RPMI7951 (cell line): ENCODE measurements at regions not wholly inside any gene's neighbourhood (a gene's known extent, or its start where the extent isn't known, plus 50 kb on each side); places are given as distances from the start of the nearest gene placed in this dataset.
"Not testable (repeated sequence)": the region's sequence is repeated elsewhere in the genome, so short reads cannot be mapped to it uniquely, and the experiment has no call there.

ENCODE experiments used
- DNase-seq: peaks from one replicate; pipeline ENCODE4 v3.0.0-alpha.2; 2012; ENCODE audit warnings: low read depth

DNA sequence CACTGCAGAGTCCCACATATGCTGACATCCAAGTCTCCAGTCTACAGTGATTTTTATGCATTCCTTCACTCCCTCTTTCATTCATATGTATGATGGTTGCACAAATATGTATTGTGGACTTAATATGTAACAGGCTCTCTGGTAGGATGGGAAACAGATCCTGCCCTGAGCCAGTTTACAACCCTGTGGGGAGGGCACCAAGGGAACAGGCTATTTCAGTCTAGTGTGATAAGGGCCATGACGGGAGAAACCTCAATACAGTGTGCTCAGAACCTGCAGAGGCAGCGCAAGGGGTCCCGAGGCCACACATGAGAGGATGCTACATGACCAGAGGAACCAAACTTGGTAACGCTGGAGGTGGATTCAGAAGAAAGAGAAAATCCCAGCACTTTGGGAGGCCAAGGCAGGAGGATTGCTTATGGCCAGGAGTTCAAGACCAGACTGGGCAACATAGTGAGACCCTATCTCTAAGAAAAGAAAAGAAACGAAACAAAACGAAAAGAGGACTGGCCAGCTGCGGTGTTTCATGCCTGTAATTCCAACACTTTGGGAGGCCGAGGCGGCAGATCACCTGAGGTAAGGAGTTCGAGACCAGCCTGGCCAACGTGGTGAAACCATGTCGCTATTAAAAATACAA lies 249.8 kb upstream of the JARID2 start:
- DNase-seq, result no peak

DNA sequence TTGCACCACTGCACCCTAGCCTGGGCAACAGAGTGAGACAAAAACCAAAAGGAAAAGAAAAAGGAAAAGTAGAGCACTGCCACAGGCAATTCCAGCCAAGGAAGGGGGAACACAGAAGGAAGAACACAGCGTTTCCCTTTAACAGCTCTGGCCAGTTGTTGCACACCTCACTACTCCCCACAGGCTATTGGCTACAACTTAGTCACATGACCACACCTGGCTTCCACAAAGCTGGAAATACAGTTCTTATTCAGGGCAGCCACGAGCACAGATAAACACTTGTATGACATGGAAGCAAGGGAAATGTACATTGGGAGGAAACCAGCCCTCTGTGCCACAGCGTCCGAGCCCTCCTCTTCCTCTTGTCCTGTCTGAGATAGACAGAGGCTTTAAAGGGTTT lies 249.0 kb upstream of the JARID2 start:
- no peak for DNase-seq

DNA sequence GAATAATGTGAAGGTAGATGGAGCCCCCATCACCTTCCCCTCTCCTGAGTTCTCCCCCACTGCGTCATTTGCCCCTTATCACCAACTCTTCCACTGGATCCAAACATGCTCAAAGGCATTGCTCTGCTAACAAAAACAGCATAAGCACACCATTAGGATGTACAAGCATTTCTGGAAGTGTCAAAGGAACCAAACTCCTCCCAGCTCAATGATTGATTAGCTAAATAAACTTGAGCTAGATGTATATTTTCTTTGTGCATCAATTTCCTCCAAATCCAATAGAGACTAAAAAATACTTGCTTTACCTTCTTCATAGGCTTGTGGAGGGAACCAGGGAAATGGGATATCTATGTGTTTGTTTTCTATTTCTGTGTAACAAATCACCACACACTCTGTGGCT lies 248.4 kb upstream of the JARID2 start:
- DNase-seq, result no peak

GRCh38 chr6:14999106-14999505 lies 246.8 kb upstream of the JARID2 start:
- no peak for DNase-seq

- DNase-seq, result no peak
These were observed 244.5 kb upstream of the JARID2 start for GRCh38 chr6:15001326-15001910.

GRCh38 chr6:15008269-15008668 lies 237.6 kb upstream of the JARID2 start:
- DNase-seq, result no peak

DNA sequence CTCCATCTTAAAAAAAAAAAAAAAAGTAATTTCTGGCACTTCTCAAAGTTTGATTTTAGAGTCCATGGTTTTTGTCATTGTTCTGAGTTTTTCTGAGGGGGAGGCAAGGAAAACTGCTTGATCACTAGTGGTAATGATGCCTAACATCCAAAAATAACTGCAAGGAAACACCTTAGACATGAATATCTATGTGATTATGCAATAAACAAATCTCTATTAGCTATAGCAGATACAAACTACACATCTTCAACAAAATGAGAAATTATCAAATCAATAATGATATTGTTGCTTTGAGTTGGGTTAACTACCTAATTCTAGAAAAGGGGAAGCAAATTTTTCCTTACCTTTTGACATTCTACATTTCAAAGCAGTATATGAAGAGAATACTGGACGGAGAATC lies 230.9 kb upstream of the JARID2 start:
- no peak for DNase-seq

DNA sequence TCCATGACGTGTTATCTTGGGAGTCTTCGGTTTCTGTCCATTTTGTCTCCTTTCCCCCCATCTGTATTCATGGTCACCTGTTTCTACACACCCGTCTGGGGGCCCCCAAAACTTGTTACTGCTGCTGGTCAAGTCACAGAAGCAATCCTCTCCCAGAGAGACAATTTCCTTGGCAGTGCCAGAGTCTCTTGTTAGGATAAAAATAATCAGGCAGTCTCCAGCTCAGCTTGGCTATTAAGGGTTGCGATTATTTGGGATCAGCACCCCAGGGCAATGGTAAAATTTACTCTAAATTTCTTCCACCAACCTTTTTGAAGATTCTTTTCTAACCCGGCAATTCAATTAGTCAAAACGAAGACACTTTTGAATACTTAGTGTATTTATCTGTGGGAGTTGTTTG lies 229.1 kb upstream of the JARID2 start:
- no peak for DNase-seq

GRCh38 chr6:15017261-15017660 lies 228.6 kb upstream of the JARID2 start:
- DNase-seq, result peak; percentile 73

DNA sequence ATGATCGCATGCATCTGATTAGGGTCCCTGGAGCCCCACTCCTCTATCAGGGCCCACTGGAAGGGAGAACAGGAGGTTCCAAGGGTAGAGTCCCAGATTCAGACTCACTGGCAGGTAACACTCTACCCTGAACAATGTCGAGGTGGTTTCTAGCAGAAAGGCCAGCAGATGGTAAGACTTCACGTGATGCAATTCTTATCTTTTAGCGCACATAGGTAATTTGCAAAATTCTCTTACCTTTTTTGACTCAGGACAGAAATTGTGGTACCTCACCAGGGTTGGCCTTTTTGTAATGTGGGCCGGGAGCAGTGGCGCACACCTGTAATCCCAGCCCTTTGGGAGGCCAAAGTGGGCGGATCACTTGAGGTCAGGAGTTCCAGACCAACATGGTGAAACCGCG lies 228.1 kb upstream of the JARID2 start:
- DNase-seq, result no peak

DNA sequence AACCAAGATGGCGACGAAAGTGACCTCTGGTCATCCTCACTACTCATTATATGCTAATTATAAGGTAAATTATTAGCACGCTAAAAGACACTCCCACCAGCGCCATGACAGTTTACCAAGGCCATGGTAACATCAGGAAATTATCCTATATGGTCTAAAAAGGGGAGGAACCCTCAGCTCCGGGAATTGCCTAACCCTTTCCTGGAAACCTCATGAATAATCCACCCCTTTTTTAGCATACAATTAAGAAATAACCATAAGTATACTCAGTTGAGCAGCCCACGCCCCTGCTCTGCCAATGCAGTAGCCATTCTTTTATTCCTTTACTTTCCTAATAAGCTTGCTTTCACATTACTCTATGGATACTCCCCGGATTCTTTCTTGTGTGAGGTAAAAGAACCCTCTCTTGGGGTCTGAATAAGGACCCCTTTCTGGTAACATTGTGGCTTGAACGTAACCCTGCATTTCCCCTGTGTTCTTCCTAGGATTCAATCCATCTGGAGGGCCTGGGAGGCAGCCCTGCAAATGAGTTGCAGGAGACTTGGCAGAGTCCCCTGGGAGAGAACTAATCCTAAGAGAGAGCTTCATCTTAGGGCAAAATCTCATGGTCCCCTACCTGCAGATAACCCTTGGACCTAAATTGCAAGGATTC lies 225.6 kb upstream of the JARID2 start:
- no peak for DNase-seq

DNA sequence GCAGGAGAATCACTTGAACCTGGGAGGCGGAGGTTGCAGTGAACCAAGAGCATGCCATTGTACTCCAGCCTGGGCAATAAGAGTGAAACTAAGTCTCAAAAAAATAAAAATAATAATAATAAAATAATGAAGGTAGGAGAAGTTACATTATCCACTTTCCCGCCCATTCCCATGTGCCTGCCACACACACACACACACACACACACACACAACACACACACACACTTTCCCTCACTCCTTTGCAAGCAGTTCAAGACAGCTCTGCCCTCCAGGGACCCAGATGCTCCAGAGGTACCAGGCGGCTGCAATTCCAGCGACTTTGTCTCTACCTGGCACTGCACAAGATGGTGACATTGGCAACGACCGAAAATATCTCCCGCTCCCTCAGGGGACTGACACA lies 224.8 kb upstream of the JARID2 start:
- DNase-seq, result no peak

DNA sequence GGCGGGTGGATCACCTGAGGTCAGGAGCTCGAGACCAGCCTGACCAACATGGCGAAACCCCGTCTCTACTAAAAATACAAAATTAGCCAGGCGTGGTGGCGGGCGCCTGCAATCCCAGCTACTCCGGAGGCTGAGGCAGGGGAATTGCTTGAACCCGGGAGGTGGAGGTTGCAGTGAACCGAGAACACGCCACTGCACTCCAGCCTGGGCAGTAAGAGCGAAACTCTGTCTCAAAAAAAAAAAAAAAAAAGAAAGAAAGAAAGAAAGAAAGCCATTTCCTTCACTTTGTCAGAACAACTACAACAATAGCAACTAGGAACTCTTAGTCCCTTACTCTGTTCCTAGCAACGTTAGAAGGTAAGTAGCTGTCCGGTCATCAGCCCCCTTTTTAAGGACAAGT lies 222.9 kb upstream of the JARID2 start:
- not testable (repeated sequence) for DNase-seq

DNA sequence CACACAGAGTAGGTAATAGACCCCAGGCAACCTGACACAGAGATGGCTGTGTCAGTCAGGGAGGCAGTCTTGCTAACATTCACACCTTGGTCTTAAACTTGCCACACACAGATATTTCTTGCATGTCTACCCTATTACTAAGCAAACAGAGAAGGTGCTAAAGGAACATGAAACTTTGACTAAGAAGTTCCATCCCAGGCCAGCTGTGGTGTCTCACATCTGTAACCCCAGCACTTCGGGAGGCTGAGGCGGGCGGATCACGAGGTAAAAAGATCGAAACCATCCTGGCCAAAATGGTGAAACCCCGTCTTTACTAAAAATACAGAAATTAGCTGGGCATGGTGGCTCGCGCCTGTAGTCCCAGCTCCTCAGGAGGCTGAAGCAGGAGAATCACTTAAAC lies 222.4 kb upstream of the JARID2 start:
- no peak for DNase-seq

DNA sequence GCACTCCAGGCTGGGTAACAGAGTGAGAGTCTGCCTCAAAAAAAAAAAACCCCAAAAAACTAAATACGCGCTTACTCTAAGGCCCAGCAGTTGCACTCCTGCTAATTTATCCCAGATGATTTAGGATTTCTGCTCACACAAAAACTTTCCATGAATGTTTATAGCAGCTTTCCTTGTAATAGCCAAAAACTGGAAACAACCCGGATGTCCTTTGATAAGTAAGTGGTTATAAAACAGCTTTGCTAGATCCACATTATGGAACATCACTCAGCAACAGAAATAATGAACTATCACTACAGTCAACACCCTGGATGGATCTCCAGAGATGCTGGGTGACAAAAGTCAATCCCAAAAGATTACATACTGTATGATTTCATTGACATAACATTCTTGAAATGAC lies 220.4 kb upstream of the JARID2 start:
- no peak for DNase-seq

GRCh38 chr6:15026832-15027231 lies 219.0 kb upstream of the JARID2 start:
- DNase-seq, result peak; percentile 89

DNA sequence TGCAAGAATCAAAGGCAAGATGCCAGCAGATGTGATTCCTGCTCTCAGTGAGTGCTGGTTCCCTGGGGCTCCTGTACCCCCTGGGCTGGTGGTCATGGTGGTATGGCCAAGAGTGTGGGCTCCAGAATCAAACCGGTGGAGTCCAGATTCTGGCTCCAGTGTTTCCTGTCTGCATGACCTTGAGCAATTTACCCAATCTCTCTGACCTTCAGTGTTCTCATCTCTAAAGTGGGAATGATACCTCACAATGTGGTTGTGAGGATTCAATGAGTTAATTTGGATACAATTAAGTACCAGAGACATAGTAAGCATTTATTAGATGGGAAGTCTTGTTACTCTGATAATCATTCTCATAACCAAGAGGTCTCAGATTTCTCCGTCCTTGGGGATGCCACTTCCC lies 218.4 kb upstream of the JARID2 start:
- DNase-seq, result no peak

GRCh38 chr6:15032015-15032414 lies 213.9 kb upstream of the JARID2 start:
- no peak for DNase-seq

DNA sequence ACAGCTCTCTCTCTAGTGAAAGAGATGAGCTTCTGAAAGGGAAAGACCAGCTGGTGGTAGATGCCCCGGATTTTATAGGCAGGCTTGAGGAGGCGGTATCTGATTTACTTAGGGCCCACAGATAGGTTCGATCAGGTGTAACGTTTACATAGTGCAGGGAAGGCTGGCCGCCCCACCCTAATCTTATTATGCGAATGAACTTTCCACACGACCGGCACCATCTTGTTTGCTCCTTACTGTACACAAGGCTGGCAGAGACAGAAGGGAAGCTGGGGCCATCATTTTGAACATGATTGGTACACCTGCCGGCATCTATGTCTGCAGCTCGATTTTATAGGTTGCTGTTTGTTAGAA lies 212.0 kb upstream of the JARID2 start:
- no peak for DNase-seq

GRCh38 chr6:15036690-15037245 lies 209.1 kb upstream of the JARID2 start:
- peak; percentile 70 for DNase-seq

DNA sequence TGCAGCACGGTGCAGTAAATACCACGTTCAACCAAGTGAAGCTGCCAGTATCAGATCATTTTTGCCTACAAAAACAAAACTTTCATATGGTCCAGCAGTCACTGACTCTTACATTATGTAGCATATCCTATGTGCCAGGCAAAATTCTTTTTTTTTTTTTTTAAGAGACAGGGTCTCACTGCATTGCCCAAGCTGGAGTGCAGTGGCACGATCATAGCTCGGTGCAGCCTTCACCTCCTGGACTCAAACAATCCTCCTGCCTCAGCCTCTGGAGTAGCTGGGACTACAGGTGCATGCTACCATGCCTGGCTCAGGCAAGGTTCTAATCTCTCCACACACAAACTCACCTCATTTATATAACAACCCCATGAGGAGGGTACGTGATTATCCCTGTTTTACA lies 208.6 kb upstream of the JARID2 start:
- DNase-seq, result no peak

- no peak for DNase-seq
These were observed 207.7 kb upstream of the JARID2 start for GRCh38 chr6:15038013-15038791.

GRCh38 chr6:15039136-15039535 lies 206.7 kb upstream of the JARID2 start:
- DNase-seq, result no peak
